ENCODE measurements at regions not wholly inside any gene's neighbourhood (a gene's known extent, or its start where the extent isn't known, plus 50 kb on each side); places are given as distances from the start of the nearest gene placed in this dataset.

GRCh38 chr3:151599103-151599672 is 134.5 kb upstream of the AADACL2 start:
- H3K4me1 Mint-ChIP-seq (ENCODE audit: low read depth) = no peaks in the 10 kb centered on the region
- H3K36me3 Mint-ChIP-seq (ENCODE audit: low read depth) = no peaks in the 10 kb centered on the region
- H3K27me3 Mint-ChIP-seq (ENCODE audit: low read depth) = no peaks in the 10 kb centered on the region
- H3K27ac Mint-ChIP-seq (ENCODE audit: unreplicated experiment) = no peak overlapping the region
- no peaks in the 10 kb centered on the region for H3K9me3 Mint-ChIP-seq (ENCODE audit: low read depth)
- DNase-seq (ENCODE audit: low spot score) = no peak
- TF ChIP-seq CTCF (IDR thresholded peaks at IDR 0.05) = no peak
- no peak overlapping the region for H3K4me3 Mint-ChIP-seq (ENCODE audit: unreplicated experiment)

GRCh38 chr3:151596940-151597339 is 136.1 kb upstream of the IGSF10 start:
- peaks cover 3% of the 10 kb centered on the region for H3K4me1 Mint-ChIP-seq (ENCODE audit: low read depth)
- TF ChIP-seq CTCF (IDR thresholded peaks at IDR 0.05) = no peak
- no peak for DNase-seq (ENCODE audit: low spot score)

GRCh38 chr3:151593928-151594327 is 133.1 kb upstream of the IGSF10 start:
- peaks cover 3% of the 10 kb centered on the region for H3K4me1 Mint-ChIP-seq (ENCODE audit: low read depth)
- no peak overlapping the region for H3K4me3 Mint-ChIP-seq (ENCODE audit: unreplicated experiment)
- H3K9me3 Mint-ChIP-seq (ENCODE audit: low read depth) = no peaks in the 10 kb centered on the region
- peaks cover 17% of the 10 kb centered on the region for H3K27me3 Mint-ChIP-seq (ENCODE audit: low read depth)
- no peak for TF ChIP-seq CTCF (IDR thresholded peaks at IDR 0.05)
- H3K36me3 Mint-ChIP-seq (ENCODE audit: low read depth) = no peaks in the 10 kb centered on the region
- no peak for DNase-seq (ENCODE audit: low spot score)
- H3K27ac Mint-ChIP-seq (ENCODE audit: unreplicated experiment) = no peak overlapping the region

More at GRCh38 chr3:151596940-151597339, 136.1 kb upstream of the IGSF10 start:
- no peak overlapping the region for H3K4me3 Mint-ChIP-seq (ENCODE audit: unreplicated experiment)
- no peaks in the 10 kb centered on the region for H3K9me3 Mint-ChIP-seq (ENCODE audit: low read depth)
- H3K27ac Mint-ChIP-seq (ENCODE audit: unreplicated experiment) = no peak overlapping the region
- peaks cover 7% of the 10 kb centered on the region for H3K27me3 Mint-ChIP-seq (ENCODE audit: low read depth)
- H3K36me3 Mint-ChIP-seq (ENCODE audit: low read depth) = no peaks in the 10 kb centered on the region

- Mint-ChIP-seq H3K4me1 (ENCODE audit: low read depth) (peaks cover 3% of the 10 kb centered on the region), H3K27ac (ENCODE audit: unreplicated experiment) (no peak overlapping the region), H3K36me3 (ENCODE audit: low read depth) (no peaks in the 10 kb centered on the region), H3K27me3 (ENCODE audit: low read depth) (peaks cover 23% of the 10 kb centered on the region), H3K9me3 (ENCODE audit: low read depth) (no peaks in the 10 kb centered on the region), H3K4me3 (ENCODE audit: unreplicated experiment) (no peak overlapping the region)
- DNase-seq (ENCODE audit: low spot score) = no peak
- TF ChIP-seq CTCF (IDR thresholded peaks at IDR 0.05) = no peak
Measured at GRCh38 chr3:151592287-151592686, 131.4 kb upstream of the IGSF10 start.

GRCh38 chr3:151591441-151591840 is 130.6 kb upstream of the IGSF10 start:
- Mint-ChIP-seq H3K4me3 (ENCODE audit: unreplicated experiment) (no peak overlapping the region), H3K27me3 (ENCODE audit: low read depth) (peaks cover 25% of the 10 kb centered on the region), H3K27ac (ENCODE audit: unreplicated experiment) (no peak overlapping the region), H3K36me3 (ENCODE audit: low read depth) (no peaks in the 10 kb centered on the region), H3K4me1 (ENCODE audit: low read depth) (peaks cover 3% of the 10 kb centered on the region), H3K9me3 (ENCODE audit: low read depth) (peaks cover 2% of the 10 kb centered on the region)
- no peak for TF ChIP-seq CTCF (IDR thresholded peaks at IDR 0.05)
- DNase-seq (ENCODE audit: low spot score) = no peak
